Coronary artery (tissue), 2 donors: ENCODE measurements at regions not wholly inside any gene's neighbourhood (a gene's known extent, or its start where the extent isn't known, plus 50 kb on each side); places are given as distances from the start of the nearest gene placed in this dataset.

Source experiments
- DNase-seq: peaks from one replicate; pipeline ENCODE4 v3.0.0-alpha.2; 2017; ENCODE audit warnings: low spot score
- H3K27ac ChIP-seq, 2 donors: fragments of 200-600 bp; sonication (generic); one replicate each; pipeline ENCODE4 v1.5.1; 2016 to 2019
- H3K4me3 ChIP-seq: fragments of 200-600 bp; sonication (generic); 2 replicates; pipeline ENCODE4 v1.5.1; 2016; ENCODE audit warnings: mild to moderate bottlenecking, moderate library complexity
- TF ChIP-seq, protein P1 (sequence below): fragments of 200-600 bp; sonication (generic); IDR thresholded peaks from one replicate; pipeline ENCODE4 v1.5.1; 2019; ENCODE audit warnings: antibody characterized with exemption

DNA sequence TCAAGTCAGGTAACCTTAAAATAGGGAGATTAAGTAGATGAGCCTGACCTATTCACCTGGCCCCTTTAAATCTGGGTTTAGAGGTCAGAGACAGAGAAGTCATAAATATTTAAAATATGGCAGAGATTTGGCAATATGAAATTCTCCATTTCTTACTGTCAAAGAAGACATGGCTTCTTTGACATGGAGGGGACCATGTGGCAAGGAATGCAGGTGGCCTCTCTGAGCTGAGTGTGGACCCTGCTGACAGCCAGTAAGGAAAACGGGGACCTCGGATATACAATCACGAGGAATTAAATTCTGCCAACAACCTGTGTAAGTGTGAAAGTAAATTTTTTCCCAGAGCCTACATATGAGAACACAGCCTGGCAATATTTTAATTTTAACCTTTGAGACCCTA, 427.5 kb upstream of the PROX1 start:
- no peak overlapping the region for H3K27ac ChIP-seq

DNA sequence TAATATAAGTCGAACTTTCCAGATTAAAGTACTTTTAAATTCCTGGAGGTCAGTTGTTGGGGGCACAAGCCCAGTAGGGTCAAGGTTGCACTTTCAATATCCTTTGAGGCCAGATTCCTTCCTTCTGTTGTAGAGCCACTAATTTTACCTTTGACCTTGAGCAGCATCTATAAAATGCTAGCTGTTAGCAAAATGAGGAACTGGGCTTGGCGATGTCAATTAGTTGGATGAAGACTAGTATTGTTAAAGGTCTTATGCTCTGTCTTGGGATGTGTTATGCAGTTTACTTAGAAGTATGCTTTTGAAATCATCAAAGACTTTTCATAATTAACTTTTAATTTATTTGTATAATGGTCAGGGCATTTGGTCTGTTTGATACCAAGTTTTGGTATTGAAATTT, 425.9 kb upstream of the PROX1 start:
- no peak for DNase-seq
- Histone ChIP-seq H3K4me3 (no peak overlapping the region), H3K27ac (no peak overlapping the region)
- TF ChIP-seq, protein P1, sequence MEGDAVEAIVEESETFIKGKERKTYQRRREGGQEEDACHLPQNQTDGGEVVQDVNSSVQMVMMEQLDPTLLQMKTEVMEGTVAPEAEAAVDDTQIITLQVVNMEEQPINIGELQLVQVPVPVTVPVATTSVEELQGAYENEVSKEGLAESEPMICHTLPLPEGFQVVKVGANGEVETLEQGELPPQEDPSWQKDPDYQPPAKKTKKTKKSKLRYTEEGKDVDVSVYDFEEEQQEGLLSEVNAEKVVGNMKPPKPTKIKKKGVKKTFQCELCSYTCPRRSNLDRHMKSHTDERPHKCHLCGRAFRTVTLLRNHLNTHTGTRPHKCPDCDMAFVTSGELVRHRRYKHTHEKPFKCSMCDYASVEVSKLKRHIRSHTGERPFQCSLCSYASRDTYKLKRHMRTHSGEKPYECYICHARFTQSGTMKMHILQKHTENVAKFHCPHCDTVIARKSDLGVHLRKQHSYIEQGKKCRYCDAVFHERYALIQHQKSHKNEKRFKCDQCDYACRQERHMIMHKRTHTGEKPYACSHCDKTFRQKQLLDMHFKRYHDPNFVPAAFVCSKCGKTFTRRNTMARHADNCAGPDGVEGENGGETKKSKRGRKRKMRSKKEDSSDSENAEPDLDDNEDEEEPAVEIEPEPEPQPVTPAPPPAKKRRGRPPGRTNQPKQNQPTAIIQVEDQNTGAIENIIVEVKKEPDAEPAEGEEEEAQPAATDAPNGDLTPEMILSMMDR = no peak

More for the DNA sequence above, 427.5 kb upstream of the PROX1 start:
- DNase-seq = no peak
- no peak overlapping the region for H3K4me3 ChIP-seq
- TF ChIP-seq, protein P1 = no peak

DNA sequence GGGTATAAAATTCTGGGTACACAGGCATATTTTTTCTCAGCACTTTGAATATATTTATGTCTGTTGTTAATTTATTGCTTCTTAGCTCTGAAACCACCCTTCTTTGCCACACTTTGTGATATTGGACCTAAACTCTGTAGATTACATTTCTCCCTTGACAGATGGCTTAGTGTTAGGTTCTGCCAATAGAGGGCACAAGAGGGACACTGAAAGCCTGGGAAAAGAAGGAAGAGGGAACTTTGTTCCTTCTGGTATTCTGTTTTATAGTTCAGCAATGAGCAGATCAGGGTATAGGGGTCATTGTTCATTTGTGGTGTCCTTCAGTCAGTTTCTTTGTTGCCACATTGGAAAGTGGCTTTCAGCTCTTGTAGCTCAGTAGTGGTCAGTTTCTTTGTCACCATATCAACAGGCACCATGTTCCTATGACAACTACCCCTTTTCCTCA, 423.5 kb upstream of the PROX1 start:
- no peak overlapping the region for H3K4me3 ChIP-seq
- H3K27ac ChIP-seq = no peak overlapping the region
- DNase-seq = no peak
- TF ChIP-seq, protein P1 = no peak

DNA sequence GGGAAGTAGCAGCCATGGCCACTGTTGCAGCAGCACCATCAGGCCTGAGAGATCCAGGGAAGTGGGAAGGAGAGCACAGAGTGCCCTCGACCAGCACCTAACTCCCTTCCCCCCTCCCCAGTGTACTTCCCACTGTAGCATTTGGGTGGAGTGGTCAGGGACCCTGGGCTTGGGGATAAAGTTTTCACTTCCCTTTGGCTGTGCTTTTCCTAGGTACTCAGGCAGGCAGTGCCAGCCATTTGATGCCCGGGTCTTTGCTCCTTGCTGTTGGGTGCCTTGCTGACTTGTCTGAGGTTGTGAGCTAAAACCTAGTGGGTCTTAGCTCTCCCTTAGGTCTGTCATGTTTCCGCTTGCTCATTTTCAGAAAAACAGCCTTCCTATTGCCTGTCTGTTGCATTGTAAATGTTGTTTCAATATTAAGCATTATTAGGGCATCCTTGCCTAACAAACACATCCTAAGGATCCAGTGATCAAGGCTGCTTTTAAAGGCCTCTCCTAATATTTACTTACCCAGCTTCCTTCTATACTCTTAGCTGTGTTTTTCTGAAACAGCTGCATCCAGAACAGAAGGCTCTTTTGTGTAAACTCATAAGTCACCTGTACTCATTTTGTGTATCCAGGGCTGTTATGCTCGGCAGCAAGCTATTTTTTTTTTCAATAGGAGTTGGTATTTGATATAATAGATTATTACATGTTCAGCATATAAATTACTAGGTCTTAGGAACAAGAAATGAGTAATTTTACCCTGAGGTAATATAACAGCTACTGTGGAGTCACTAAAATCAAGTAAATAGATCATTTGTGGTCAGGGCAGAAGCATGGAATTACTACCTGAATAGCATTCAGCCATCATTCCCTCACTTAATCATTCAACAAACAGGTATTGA, 418.6 kb upstream of the PROX1 start:
- DNase-seq = no peak
- no peak overlapping the region for H3K27ac ChIP-seq
- TF ChIP-seq, protein P1 = no peak

DNA sequence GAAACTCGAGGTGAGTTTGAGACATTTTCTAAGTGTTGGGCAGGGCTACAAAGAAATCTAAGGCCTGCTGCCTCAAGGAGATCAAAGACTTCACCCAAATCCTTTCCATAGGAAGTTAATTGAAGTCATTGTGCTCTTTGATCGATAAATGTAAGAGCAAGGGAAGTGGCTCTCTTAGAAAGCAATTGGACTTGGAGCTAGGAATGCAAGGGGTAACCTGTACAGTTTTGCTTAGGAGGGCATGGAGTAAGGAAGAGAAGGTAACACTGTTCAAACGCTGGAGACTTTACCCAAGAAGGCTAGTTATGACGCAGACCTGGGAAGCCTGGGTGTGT, 418.0 kb upstream of the PROX1 start:
- H3K4me3 ChIP-seq = no peak overlapping the region
- no peak overlapping the region for H3K27ac ChIP-seq
- no peak for DNase-seq
- TF ChIP-seq, protein P1 = no peak

More for the DNA sequence above, 418.6 kb upstream of the PROX1 start:
- no peak overlapping the region for H3K4me3 ChIP-seq

- H3K4me3 ChIP-seq = no peak overlapping the region
- H3K27ac ChIP-seq = no peak overlapping the region
- DNase-seq = no peak
- TF ChIP-seq, protein P1 = no peak
These were observed 417.3 kb upstream of the PROX1 start for GRCh38 chr1:213570487-213570886.

- no peak overlapping the region for H3K27ac ChIP-seq
- no peak for DNase-seq
- H3K4me3 ChIP-seq = no peak overlapping the region
- TF ChIP-seq, protein P1 = no peak
These were observed 416.4 kb upstream of the PROX1 start for GRCh38 chr1:213571419-213571818.
